ENCODE measurements at regions not wholly inside any gene's neighbourhood (a gene's known extent, or its start where the extent isn't known, plus 50 kb on each side); places are given as distances from the start of the nearest gene placed in this dataset.
"Not testable (repeated sequence)": the region's sequence is repeated elsewhere in the genome, so short reads cannot be mapped to it uniquely, and the experiment has no call there.

DNA sequence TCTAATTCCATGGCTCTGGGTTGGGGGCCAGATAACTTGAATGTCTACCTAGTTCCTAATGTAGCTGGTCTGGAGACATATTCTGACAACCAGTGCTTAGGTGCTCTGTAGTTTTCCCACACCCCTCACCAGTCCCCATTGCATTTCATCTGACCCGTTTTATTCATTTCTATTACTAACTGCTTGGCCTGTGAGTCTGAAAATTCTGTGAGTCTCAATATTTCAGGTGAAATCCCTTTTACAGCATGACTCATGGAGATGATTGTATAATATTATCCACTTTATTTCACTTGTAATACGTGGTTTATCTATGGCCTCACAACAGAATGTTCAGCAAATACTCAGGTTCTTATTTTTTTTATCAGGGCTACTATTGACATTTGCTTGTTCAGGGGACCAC lies 103.7 kb upstream of the UGP2 start:
- Histone ChIP-seq H3K36me3 (no peaks in the 10 kb centered on the region), H3K4me3 (no peak overlapping the region), H3K9me3 (no peaks in the 10 kb centered on the region), H3K4me1 (peaks cover 0 to 70% (median 28%) of the 10 kb centered on the region in 4 donors), H3K27ac (peak overlapping the region; percentile 23 to 48 (median 39)), H3K27me3 (no peaks in the 10 kb centered on the region)
- 41% methylated on average over 2 of the region's 2 CpGs for WGBS (ENCODE audit: insufficient coverage, low coverage, low lambda C conversion rate, missing lambda C conversion rate)
- ATAC-seq, result peak in 1 of 4 donors; percentile 28
- TF ChIP-seq, protein P1, sequence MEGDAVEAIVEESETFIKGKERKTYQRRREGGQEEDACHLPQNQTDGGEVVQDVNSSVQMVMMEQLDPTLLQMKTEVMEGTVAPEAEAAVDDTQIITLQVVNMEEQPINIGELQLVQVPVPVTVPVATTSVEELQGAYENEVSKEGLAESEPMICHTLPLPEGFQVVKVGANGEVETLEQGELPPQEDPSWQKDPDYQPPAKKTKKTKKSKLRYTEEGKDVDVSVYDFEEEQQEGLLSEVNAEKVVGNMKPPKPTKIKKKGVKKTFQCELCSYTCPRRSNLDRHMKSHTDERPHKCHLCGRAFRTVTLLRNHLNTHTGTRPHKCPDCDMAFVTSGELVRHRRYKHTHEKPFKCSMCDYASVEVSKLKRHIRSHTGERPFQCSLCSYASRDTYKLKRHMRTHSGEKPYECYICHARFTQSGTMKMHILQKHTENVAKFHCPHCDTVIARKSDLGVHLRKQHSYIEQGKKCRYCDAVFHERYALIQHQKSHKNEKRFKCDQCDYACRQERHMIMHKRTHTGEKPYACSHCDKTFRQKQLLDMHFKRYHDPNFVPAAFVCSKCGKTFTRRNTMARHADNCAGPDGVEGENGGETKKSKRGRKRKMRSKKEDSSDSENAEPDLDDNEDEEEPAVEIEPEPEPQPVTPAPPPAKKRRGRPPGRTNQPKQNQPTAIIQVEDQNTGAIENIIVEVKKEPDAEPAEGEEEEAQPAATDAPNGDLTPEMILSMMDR (IDR thresholded peaks at IDR 0.05), result no peak
- TF ChIP-seq POLR2A (IDR thresholded peaks at IDR 0.05), result no peak
- no peak for DNase-seq
- intact Hi-C loops (cut with DNase I), result no loop called here

DNA sequence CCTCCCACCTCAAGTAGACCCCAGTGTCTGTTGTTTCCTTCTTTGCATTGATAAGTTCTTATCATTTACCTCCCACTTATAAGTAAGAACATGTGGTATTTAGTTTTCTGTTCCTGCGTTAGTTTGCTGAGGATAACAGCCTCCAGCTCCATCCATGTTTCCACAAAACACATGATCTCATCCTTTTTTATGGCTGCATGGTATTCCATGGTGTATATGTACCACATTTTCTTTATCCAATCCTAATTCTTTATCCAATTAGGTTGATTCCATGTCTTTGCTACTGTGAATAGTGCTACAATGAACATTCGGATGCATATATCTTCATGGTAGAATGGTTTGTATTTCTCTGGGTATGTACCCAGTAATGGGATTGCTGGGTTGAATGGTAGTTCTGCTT lies 102.5 kb upstream of the UGP2 start:
- intact Hi-C loops (cut with DNase I); H3K27me3 ChIP-seq; H3K27ac ChIP-seq; ATAC-seq; H3K9me3 ChIP-seq; H3K4me3 ChIP-seq; DNase-seq; H3K36me3 ChIP-seq: not testable (repeated sequence)
- H3K4me1 ChIP-seq, result peaks cover 0 to 61% (median 28%) of the 10 kb centered on the region in 4 donors
- WGBS (ENCODE audit: insufficient coverage, low coverage, low lambda C conversion rate, missing lambda C conversion rate), result 100% methylated on average over 2 of the region's 2 CpGs

DNA sequence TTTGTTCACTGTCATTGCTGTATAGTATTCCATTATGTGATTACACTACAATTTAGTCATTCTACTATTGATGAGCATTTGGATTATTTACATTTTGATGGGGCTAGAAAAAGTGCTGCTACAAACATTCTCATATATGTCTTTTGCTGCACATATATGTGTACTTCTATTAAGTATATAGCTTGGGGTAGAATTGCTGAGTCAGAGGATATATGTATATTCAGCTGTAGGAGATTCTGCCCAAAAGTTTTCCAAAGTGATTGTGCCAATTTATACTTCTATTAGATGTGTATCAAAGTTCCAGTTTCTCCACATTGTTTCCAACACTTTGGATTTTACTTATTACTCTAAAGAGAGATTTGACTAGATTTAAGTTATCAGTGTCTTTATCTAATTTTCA lies 101.7 kb upstream of the UGP2 start:
- Histone ChIP-seq H3K4me1 (peaks cover 0 to 55% (median 26%) of the 10 kb centered on the region in 4 donors), H3K27me3 (no peaks in the 10 kb centered on the region), H3K4me3 (no peak overlapping the region), H3K9me3 (no peaks in the 10 kb centered on the region), H3K36me3 (no peaks in the 10 kb centered on the region), H3K27ac (peak overlapping the region in 2 of 3 donors; percentile 62 to 72)
- intact Hi-C loops (cut with DNase I), result no loop called here
- ATAC-seq (no peak), DNase-seq (no peak)
- no peak for TF ChIP-seq POLR2A (IDR thresholded peaks at IDR 0.05)
- TF ChIP-seq, protein P1 (IDR thresholded peaks at IDR 0.05), result no peak

DNA sequence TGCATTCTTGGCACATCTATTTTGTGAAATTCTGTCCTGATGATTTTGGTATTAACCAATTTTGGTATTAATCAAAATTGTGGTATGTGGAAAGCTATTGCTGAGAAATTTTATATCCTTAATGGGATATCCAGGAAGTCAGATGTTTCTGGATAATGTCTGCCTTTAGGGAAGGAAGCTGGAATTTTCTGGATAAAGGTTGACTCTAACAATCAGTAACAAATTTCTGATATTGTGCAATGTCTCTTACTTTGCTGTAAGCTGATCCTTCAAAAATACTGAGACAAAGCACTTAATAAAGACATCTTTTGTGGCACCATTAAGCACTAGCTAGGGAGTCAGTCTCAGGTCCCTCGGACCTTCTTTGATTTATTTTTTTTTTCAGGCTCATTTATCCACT lies 100.8 kb upstream of the UGP2 start:
- DNase-seq (no peak), ATAC-seq (peak; percentile 58 to 73 (median 69))
- peak overlapping the region; percentile 47 to 72 (median 62) for H3K27ac ChIP-seq

DNA sequence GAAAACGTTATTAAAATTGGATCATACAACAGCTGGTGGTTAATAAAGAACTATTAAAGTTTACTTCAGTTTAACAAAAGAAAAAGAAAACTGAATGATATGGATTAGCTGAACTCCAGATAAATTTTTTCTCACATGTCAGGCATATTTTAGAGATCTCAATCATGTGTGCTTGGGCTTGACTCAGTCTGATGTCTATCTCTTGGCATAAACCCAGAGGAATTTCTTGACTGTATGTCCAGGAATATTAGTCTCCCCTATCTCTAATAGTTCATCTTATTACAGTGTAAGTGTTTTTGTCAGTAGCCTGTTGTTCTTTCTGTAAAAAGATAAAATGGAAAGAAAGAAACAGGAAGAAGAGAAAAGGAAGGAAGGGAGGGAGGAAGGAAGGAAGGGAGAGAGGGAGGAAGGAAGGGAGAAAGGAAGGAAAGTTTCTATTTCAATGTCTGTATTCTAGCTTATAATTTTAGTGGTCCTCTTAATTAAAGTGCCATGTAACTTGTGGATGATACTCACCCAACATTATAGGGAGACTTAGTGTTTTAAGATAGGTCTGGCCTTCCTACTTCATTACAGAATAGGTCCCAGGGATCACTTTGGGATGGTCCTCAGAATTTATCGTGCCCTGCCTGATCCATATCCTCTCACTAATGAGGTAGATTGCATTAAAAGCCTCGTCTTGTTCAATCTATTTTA lies 99.7 kb upstream of the UGP2 start:
- Histone ChIP-seq H3K27me3 (no peaks in the 10 kb centered on the region), H3K4me1 (peaks cover 0 to 36% (median 14%) of the 10 kb centered on the region in 4 donors), H3K9me3 (no peaks in the 10 kb centered on the region), H3K4me3 (no peak overlapping the region), H3K36me3 (no peaks in the 10 kb centered on the region), H3K27ac (peak overlapping the region in 2 of 3 donors; percentile 11 to 72)
- WGBS (ENCODE audit: insufficient coverage, low coverage, low lambda C conversion rate, missing lambda C conversion rate), result 36% methylated on average over 2 of the region's 3 CpGs
- TF ChIP-seq POLR2A (IDR thresholded peaks at IDR 0.05), result no peak
- TF ChIP-seq, protein P1 (IDR thresholded peaks at IDR 0.05), result no peak
- ATAC-seq (peak in 1 of 4 donors; percentile 14), DNase-seq (no peak)
- intact Hi-C loops (cut with DNase I), result no loop called here

More for the DNA sequence above, 100.8 kb upstream of the UGP2 start:
- H3K36me3 ChIP-seq, result no peaks in the 10 kb centered on the region
- intact Hi-C loops (cut with DNase I), result no loop called here
- no peaks in the 10 kb centered on the region for H3K9me3 ChIP-seq
- TF ChIP-seq, protein P1 (IDR thresholded peaks at IDR 0.05), result no peak
- TF ChIP-seq POLR2A (IDR thresholded peaks at IDR 0.05), result no peak
- no peaks in the 10 kb centered on the region for H3K27me3 ChIP-seq
- peaks cover 0 to 46% (median 19%) of the 10 kb centered on the region in 4 donors for H3K4me1 ChIP-seq
- H3K4me3 ChIP-seq, result no peak overlapping the region
- WGBS (ENCODE audit: insufficient coverage, low coverage, low lambda C conversion rate, missing lambda C conversion rate), result 24% methylated on average over 1 of the region's 1 CpG
